SK-N-SH treated with all-trans-retinoic acid at 6 μM for 48 hours (cell line): ENCODE measurements at regions not wholly inside any gene's neighbourhood (a gene's known extent, or its start where the extent isn't known, plus 50 kb on each side); places are given as distances from the start of the nearest gene placed in this dataset.

ENCODE experiments used
- ARNTL ChIP-seq: fragments of 450-650 bp; formaldehyde crosslinking; IDR thresholded peaks from 2 replicates; pipeline ENCODE4 v1.5.0; 2020; ENCODE audit warnings: low read depth, mild to moderate bottlenecking, moderate library complexity, borderline replicate concordance
- BACH2 ChIP-seq: fragments of 250-450 bp; sonication (Bioruptor Pico); IDR thresholded peaks from 2 replicates; pipeline ENCODE4 v1.9.0; 2021; ENCODE audit warnings: mild to moderate bottlenecking, borderline replicate concordance
- CREB5 ChIP-seq: fragments of 250-450 bp; sonication (Bioruptor Pico); IDR thresholded peaks from 2 replicates; pipeline ENCODE4 v1.5.1; 2020; ENCODE audit warnings: low read depth, mild to moderate bottlenecking, moderate library complexity
- CSDC2 ChIP-seq: fragments of 250-450 bp; sonication (Bioruptor Pico); IDR thresholded peaks from 2 replicates; pipeline ENCODE4 v1.5.0; 2020; ENCODE audit warnings: mild to moderate bottlenecking, moderate library complexity
- CSRNP3 ChIP-seq: fragments of 250-450 bp; sonication (Bioruptor Pico); IDR thresholded peaks from 2 replicates; pipeline ENCODE4 v1.5.1; 2021; ENCODE audit warnings: mild to moderate bottlenecking, moderate library complexity
- ESRRG ChIP-seq: fragments of 250-450 bp; sonication (Bioruptor Pico); IDR thresholded peaks from 2 replicates; pipeline ENCODE4 v1.6.1; 2021; ENCODE audit warnings: mild to moderate bottlenecking
- PATZ1 ChIP-seq: fragments of 250-450 bp; sonication (Bioruptor Pico); IDR thresholded peaks from 2 replicates; pipeline ENCODE4 v1.8.0; 2020; ENCODE audit warnings: mild to moderate bottlenecking, moderate library complexity, borderline replicate concordance
- PPARA ChIP-seq: fragments of 250-450 bp; sonication (Bioruptor Pico); IDR thresholded peaks from 2 replicates; pipeline ENCODE4 v1.5.0; 2020; ENCODE audit warnings: mild to moderate bottlenecking, borderline replicate concordance
- RARB ChIP-seq: fragments of 250-450 bp; sonication (Bioruptor Pico); IDR thresholded peaks from 2 replicates; pipeline ENCODE4 v1.8.0; 2021; ENCODE audit warnings: mild to moderate bottlenecking, moderate library complexity
- TSHZ2 ChIP-seq: fragments of 250-450 bp; sonication (Bioruptor Pico); IDR thresholded peaks from 2 replicates; pipeline ENCODE4 v1.5.0; 2020; ENCODE audit warnings: mild to moderate bottlenecking, moderate library complexity
- ZFP30 ChIP-seq: fragments of 450-650 bp; formaldehyde crosslinking; IDR thresholded peaks from 2 replicates; pipeline ENCODE4 v1.5.0; 2022; ENCODE audit warnings: mild to moderate bottlenecking, moderate library complexity
- ZNF565 ChIP-seq: fragments of 450-650 bp; formaldehyde crosslinking; conservative IDR thresholded peaks from 2 replicates; pipeline ENCODE4 v1.5.0; 2020; ENCODE audit warnings: low read depth, mild to moderate bottlenecking, moderate library complexity
- ZNF8 ChIP-seq: fragments of 450-650 bp; formaldehyde crosslinking; IDR thresholded peaks from 2 replicates; pipeline ENCODE4 v1.5.0; 2020; ENCODE audit warnings: mild to moderate bottlenecking, moderate library complexity

- TF ChIP-seq ZFP30 = no peak
- TF ChIP-seq CSDC2 = no peak
- TF ChIP-seq CSRNP3 (CRISPR knock-in tag) = no peak
- TF ChIP-seq ZNF8 (CRISPR knock-in tag) = no peak
- TF ChIP-seq ESRRG (CRISPR knock-in tag) = no peak
- no peak for TF ChIP-seq ZNF565 (CRISPR knock-in tag)
- no peak for TF ChIP-seq CREB5 (CRISPR knock-in tag)
- no peak for TF ChIP-seq PATZ1
- TF ChIP-seq TSHZ2 = no peak
- no peak for TF ChIP-seq RARB (CRISPR knock-in tag)
- TF ChIP-seq ARNTL (CRISPR knock-in tag) = no peak
- no peak for TF ChIP-seq PPARA
- no peak for TF ChIP-seq BACH2 (CRISPR knock-in tag)
Measured at GRCh38 chr5:4579679-4580078, 560.5 kb upstream of the ADAMTS16 start.
